Stimulated activated CD4-positive, alpha-beta T cell treated with anti-CD3 and anti-CD28 coated beads, Interleukin-1b, Interleukin-23, amount 100 ng/mL, for 48 hours (primary cell): ENCODE measurements at regions not wholly inside any gene's neighbourhood (a gene's known extent, or its start where the extent isn't known, plus 50 kb on each side); places are given as distances from the start of the nearest gene placed in this dataset.
"Not testable (repeated sequence)": the region's sequence is repeated elsewhere in the genome, so short reads cannot be mapped to it uniquely, and the experiment has no call there.

Experiments used
- DNase-seq: peaks from one replicate; pipeline ENCODE4 v3.0.0-alpha.2; 2020

DNA sequence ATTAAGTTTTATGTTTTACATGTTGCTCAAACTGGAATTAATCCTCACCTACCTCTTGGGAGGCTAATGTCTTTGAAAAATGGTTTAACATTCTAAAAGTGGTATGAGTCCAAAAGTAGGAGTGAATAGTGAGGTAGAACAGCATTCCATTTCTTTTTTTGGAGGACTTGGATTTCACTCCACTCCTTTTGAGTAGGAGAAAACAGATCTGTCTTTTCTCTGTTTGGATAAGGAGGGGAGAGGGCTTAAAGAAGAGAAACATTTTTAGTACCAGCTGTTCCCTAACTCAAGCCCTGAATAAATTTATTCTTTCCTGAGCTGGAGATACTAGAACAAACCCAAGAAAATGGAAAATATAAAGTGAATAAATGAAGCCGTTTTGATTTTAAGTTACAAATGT lies 687.9 kb downstream of the MECOM start:
- DNase-seq, result no peak

DNA sequence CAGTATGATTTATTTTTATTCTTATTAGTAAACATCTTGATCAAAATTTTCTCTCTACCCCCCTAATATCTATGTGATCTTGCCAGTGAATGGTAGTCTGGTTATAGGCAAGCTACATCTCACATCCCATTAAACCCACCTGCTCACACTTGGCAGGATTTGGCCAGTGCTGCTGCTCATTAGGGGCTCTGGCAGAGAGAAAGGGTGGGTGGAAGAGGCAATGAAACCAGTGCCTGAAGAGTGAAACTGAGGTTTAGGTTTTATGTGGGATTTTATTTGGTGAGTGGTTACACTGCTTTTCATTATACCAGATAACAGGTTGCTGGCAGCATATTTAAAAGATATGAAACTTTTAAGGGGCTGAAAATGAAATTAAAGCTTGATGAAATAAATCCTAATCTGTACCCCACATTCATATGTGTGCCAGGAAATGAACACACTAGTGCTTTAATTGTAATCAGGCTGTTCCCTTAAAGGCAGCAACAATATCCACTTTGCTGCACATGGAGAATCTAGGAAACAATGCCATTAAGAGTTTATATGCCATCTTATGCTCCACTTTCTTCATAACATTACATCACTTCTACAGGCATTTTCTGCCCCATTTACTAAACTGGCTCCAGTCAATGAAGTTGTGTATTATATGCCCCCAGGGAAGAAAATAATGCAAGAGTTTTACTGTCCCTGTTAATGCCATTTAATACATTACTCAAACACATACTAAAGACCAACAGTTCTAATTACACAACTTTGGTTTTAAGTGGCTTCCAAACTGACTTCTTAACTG lies 688.7 kb downstream of the MECOM start:
- DNase-seq, result no peak

DNA sequence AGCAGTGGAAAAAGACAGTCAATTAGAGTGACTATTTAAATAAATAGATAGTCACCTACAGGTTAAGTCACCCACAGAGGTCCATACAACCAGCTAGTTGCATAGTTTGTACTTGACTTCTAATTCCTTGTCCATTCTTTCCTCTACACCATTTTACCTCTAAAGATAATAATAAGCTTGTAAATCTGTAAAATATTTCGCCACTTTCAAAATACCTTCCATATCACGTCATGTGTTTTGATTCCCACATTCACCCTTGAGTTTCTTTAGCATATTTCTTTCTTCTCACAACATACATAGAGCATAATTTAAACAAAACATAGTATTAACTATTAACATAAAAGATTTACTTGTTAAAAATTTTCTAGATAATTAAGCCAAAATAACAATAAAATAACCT lies 689.6 kb downstream of the MECOM start:
- no peak for DNase-seq

DNA sequence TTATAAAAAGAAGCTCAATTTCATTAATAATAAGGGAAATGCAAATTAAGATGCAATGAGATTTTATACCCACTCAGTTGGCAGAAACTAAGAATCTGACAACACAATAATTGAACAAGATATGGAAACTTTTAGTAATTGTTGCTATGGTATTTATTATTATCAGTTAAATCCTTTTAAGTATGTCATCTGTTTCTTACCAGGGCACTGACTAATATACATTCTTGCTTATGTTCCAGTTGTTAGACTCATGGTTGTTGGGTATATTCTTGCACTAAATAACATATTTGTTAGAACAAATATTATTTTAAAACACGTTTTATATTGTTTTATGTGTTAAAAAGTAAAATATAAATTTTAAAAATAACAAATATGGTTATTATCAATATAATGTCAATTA lies 690.3 kb downstream of the MECOM start:
- no peak for DNase-seq

DNA sequence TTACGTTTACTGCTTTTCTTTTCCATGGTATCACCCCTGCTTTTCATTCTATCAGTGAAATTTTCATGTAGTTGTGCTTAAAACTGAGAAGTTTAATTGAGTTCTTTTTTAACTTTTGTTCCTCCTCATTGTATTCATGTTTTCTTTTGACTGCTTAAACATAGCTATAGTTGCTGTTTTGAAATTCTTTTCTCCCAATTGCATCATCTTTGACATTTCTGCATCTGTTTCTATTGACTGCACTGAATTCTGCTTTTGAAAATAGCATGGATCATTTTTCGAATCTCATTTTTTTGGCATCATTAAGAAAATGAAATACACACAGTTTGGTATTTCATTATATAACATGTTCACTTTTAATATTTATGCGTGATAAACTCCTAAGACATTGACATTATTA lies 694.9 kb downstream of the MECOM start:
- no peak for DNase-seq

DNA sequence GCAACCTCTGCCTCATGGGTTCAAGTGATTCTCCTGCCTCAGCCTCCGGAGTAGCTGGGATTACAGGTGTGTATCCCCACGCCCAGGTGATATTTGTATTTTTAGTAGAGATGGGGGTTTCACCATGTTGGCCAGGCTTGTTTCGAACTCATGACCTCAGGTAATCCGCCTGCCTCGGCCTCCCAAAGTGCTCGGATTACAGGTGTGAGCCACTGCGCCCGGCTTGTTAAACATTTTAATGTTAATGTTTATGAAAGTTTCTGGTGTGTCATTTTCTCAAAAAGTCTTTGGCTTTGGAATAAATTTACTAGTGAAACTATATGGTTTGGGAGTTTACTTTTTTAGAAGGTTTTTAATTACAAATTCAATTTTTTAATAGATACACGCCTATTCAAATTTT lies 698.8 kb downstream of the MECOM start:
- DNase-seq, result no peak

DNA sequence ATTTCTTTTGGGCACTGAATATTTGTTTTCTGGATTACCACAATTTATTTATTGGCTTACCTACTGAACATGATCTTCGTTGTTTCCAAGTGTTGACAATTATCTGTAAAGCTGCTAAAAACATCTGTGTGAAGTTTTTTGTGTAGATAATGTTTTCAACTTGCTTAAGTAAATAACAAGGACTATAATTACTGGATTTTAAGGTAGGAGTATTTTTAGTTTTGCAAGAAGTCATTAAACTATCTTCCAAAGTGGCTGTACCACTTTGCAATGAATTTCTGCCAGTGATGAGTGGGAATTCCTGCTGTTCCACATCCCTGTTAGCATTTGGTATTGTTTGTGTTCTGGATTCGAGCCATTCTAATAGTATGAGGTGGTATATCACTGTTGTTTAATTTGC lies 702.2 kb downstream of the MECOM start:
- no peak for DNase-seq

DNA sequence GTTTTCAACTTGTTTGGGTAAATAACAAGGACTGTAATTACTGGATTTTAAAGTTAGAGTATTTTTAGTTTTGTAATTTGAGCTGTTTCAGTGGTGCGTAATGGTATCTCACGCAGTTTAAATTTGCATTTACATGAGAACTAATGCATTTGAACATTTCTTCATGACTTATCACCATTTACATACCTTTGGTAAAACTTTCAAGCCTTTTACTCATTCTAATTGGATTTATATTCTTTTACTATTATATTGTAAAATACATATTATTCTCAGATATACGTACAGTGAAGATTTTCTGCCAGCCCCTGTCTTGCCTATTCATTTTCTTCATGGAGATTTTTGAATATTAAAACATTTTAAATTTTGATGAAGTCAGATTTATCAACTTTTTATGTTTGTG lies 703.8 kb downstream of the MECOM start:
- no peak for DNase-seq

DNA sequence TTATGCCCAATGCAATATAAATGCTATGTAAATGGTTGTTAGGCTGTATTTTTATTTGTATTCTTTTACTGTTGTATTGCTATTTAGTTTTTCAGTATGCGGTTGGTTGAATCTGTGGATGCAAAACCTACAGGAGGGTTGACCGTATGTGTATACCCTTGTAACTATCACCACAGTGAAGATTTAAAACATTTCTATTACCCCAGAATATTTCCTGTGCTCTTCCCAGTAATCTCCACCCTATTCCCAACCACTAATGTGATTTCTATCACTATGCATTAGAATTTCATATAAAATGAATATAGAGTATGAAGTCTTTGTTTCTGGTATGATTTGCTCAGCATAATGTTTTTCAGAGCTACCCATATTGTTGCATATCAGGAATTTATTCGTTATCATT lies 705.0 kb downstream of the MECOM start:
- DNase-seq, result no peak

DNA sequence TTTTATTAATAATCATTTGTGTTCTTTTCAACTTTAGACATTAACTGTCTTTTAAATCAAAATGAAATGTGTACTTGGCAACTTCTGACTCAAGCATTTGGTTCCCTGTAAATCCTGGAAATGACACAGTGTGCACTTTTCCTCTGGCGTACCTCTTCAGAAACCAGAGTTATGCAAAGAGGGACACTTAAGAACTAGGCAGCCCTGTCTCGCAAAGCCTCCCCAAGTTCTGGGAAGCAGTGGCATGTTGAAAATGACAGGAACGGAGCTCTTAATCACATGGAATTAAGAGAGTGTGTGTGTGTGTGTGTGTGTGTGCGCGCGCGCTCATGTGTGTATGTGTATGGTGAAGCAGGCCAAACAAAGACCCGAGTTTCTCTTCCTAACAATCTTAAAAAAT lies 707.4 kb downstream of the MECOM start:
- no peak for DNase-seq

DNA sequence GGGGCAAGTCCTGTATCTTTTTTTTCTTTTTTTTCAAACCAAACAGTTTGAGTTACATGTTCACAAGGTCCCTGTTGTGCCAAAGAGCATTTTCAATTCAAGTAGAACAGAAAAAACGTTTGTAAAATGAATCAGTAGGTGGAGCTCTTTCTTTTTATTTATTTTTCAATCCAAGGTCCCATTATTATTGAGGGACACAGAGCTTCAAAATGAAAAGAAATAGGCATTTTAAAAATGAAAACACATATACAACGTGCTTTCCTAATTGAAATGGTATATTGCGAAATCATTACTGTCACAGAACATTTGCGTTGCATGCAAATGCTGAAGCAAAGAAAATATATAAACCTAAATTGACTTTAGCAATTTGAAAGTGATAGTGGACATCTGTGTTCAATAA lies 711.0 kb downstream of the MECOM start:
- no peak for DNase-seq

DNA sequence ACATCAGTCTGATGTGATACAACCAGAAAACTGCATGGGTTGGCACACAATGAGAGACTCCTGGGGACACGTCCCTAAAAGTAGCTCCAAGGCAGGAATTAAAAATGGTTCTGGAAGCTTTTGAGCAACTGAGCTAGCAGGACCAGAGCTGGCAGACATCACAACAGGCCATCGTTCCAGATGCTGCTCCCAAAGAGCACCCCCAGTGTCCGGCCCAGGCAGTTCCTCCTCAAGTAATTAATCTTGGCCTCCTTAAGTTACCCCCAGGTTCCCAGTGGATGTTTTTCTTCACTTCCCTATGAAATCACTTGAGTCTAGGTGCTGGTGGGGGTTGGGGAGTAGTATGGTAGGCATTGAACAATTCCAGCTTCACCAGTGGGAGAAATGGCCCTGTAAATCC lies 711.6 kb downstream of the MECOM start:
- no peak for DNase-seq

DNA sequence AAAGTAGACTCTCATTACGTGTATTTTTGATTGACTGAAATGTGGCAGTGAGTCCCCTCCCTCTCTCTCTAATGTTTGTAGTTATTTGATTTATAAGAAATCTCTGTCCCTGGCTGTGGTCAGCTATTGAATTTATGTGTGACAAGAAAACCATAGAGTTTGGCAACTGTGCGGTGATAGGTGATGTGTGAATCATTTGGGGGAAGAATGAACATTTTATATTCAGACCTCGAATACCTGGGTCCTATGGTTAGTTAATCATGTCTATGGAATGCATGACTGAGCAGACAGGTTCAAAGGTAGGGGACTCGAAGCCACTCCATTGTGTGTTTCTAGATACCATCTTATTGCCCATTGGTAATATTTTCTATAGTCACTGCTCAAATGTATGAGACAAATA lies 712.1 kb downstream of the MECOM start:
- DNase-seq, result no peak

DNA sequence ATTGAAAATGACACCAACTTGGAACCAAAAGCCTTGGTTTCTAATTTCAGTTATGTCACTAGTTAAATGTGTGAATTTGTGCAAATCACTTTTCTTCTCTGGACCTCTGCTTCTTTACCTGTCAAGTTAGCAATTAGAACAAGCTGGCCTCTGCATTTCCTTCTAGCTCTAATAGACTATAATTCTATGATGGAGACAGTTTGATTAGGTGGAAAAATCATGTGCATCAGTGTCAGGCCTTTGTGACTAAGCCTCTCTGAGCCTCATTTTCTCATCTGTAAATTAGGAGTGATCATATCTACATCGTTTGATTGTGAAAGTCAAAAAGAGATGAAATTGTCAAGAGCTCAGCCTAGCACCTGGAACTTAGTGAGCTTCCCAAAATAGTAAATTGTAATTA lies 712.9 kb downstream of the MECOM start:
- DNase-seq, result no peak

DNA sequence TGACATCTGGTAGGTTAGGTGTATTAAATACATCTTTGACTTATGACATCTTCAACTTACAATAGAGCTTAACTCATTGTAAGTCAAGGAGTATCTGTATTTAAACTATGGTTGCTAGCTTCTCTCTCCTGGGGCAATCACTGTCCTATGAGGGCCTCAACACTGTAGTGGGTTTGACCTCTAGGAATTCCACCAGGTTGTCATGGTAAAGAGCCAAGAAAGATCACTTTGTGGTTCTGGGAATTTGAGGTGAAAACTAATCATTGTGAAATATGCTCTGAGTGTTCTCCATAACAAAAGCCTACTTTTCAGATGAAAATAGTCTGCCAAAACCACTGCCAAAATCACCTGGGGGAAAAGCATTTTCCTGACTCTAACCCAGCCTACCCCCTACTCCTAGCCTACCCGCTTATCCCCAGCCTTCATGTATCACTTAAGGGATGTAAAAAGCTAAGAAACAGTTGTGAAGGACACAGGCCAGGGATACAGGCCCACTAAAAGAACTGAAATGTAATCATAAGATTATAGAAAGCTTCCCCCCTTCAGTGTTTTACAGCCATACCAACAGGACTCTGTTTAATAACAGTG lies 723.8 kb downstream of the MECOM start:
- no peak for DNase-seq

DNA sequence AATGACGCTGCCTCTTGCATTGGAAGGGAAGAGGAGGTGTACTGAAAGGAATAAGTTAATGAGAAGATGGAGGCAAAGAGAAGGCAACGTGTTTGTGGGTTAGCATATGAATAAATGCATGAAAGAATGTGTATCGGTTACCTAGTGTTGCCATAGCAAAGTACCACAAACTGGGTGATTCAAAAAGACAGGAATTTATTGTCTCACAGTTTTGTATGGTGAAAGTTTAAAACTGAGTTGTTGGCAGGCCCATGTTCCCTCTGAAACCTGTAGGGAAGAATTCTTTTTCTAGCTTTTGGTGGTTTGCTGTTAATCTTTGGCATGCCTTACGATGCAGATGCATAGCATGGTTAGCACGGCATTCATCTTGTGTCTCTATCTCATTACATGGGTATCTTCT lies 729.9 kb downstream of the MECOM start:
- DNase-seq, result no peak

DNA sequence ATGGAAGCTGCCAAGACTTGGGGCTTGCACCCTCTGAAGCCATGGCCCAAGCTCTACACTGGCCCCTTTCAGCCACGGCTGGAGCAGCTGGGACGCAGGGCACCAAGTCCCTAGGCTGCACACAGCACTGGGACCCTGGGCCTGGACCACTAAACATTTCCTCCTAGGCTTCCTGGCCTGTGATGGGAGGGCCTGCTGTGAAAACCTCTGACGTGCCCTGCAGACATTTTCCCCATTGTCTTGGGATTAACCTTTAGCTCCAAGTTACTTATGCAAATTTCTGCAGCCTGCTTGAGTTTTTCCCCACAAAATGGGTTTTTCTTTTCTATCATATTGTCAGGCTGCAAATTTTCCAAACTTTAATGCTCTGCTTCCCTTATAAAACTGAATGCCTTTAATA lies 733.5 kb downstream of the MECOM start:
- DNase-seq, result not testable (repeated sequence)

DNA sequence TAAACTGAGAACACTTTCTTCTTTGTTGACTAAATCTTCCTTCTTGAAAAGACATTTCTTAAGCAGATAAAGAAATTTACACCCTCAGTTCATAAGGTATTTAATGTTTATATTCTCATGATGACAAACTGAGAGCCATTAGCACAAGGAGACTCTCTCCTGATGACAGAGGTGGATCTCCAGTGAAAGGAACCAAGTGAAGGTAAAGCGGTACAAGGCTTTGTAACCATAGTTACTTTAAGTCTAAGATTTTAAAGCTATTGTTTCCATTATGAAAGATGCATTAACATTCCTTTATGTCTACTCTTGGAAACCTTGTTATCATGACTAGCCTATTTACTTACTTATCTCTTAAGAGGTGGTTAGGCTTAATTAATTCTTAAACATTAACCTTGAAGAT lies 737.1 kb downstream of the MECOM start:
- DNase-seq, result no peak

DNA sequence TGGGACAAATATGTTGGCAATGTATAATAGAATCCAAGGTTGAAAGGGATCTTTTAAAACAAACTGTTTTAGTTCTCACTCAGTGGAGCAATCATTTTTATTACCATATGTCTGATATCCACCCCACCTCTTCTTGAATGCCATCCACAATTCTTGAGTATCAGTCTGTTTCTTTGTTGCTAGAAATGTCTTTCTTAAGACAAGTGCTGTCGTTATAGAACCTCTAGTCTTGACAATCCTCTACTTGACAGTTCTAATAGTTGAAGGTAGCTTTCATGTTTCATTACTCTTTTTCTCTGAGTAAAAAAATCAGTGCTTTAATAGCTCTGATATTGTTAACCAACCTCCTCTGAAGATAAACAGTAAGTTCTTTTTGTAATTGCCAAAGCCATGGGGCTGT lies 737.9 kb downstream of the MECOM start:
- no peak for DNase-seq

DNA sequence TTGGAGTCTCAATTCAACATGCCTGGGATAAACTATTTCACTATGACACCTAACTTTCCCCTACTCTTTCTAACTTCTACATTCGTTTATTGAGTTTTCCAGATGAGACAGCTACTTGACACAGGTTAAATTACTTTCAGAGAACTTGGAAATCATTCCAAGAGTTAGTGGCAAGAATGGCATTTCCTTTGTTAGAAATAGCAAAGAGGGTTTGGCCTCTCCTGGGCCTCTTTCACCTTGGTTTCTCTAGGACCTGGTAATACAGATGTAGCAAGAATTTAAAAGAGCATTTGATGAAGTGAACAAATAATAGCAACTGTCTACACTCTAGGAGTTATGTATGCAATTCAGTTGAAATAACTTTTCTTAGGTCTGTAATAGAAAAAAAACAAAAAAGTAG lies 748.9 kb downstream of the MECOM start:
- no peak for DNase-seq

DNA sequence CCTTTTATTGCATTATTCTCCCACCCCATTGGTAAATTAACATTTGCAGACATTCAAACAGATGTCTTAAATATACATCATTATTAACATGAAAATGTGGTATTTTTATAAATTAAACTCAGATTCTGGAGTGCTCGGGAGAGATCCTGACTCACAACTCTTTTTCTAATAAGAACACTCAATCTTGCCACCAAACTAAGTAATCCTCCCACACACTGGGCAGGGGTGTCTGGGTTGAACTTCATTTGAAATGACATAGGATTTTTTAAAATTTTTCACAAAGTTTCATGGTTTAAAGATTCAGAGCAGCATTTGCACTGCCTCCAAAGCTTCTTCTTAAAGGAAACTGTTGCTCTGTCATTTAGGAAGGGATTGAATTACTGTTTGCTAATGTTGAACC lies 754.3 kb downstream of the MECOM start:
- DNase-seq, result no peak

DNA sequence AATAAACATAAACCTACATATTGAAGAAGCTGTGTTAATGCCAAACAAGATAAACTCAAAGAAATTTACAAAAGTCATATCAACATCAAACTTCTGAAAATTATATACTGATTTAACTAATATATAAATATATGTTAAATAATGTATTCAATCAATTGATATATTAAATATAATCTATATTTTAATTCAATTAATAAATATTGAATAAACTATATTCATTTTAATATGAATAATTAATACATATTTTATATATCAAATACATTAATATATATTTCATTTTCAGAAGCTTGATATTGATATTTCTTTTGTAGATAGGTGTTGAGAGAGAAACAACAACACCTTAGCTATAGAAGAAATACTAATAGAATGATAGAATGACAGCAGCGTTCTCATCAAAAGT lies 768.1 kb downstream of the MECOM start:
- no peak for DNase-seq

DNA sequence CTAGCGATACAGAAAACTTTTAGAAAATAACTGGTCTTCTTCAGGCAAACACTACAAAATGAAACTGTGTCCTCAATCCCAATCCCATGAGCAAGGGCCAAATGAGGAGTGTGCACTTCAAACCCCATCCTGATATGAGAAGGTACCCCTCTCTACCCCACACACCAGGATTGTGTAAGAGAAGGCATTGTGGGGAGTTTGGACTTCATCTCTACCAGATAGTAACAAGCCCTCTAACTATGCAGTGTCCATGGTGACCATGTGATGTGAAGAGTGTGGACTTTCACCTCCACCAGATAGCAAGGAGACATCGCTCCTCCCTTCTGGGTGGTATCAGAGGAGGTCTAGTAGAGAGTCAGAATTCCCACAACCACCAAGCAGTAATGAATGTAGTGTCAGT lies 769.3 kb downstream of the MECOM start:
- no peak for DNase-seq

DNA sequence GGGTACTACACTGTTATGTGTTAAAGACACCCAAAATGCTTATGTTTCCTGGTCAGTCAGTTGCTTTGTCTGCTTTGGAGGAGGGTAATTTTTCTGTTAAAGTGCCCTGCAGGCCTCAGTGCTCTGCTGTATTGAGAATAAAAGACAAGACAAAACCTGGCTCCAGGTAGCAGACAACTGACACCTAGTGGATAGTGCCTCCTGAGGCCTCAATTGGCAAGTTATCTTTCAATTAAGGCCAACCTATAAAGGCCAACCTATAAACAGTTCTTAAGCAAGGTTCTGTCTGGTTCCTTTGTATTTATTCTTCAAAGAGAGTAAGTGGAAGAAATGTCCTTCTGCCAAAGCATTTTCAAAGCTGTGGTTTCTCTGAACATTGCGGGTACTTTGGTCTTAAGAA lies 773.8 kb downstream of the MECOM start:
- DNase-seq, result no peak

DNA sequence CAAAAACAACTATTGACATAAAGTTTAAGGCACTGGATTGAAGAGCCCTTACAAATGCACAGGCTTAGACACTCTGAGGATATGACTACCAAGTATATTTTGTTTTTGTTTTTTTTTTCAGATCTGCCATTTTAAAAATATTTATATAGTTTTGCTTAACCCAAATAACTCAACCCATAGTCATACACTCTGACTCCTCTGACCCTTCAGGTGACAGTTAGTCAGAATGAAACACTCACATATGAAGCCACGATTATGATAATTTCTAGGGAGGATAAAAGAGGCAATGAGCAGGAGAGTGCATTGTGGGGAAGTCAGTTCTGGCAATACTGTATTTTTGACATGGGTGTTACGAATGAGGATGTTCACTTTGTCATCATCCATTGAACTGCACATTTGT lies 774.7 kb downstream of the MECOM start:
- no peak for DNase-seq
